COLO668 (cell line): ENCODE measurements at regions not wholly inside any gene's neighbourhood (a gene's known extent, or its start where the extent isn't known, plus 50 kb on each side); places are given as distances from the start of the nearest gene placed in this dataset.

Source experiments
- DNase-seq: peaks from one replicate; lab custom pipeline; 2025; ENCODE audit not compliant: unreplicated experiment; lab: John Stamatoyannopoulos, UW

DNA sequence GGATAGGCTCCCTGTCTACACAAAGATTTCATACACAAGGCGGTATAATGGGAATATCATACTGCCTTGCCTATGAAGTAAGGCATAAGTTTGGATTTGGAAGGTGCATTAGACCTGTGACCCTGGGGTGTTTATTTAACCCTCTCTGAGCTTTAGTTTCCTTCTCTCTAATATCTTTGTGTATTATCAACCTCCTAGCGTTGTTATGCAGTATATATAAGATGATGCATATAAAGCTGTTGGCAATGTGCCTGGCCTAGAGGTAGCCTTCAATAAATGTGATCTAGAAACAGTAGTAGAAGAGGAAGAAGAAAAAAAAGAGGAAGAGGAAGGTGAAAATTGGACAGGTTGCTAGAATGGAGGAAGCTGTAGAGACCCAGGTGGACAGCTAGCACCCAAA is 311.6 kb upstream of the CLINT1 start:
- DNase-seq: no peak

DNA sequence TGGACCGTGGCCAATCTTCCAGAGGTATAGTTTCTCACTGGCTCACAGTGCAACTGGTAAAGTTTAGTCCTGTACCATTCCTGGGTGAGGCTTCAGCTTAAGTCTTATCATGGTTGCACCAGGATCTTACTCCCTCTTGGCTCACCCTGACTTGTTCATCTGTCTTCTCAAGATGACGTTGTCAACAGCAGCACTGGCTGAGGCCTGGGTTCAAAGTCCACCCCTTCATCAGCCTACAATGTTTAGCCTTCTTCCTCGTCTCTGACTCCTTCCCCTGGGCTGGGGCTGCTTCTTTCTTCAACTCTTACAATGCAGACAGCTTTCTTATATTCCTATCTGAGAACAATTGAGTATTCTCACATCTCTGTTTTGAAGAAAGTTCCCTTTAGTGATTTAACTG is 311.1 kb upstream of the CLINT1 start:
- DNase-seq: no peak

DNA sequence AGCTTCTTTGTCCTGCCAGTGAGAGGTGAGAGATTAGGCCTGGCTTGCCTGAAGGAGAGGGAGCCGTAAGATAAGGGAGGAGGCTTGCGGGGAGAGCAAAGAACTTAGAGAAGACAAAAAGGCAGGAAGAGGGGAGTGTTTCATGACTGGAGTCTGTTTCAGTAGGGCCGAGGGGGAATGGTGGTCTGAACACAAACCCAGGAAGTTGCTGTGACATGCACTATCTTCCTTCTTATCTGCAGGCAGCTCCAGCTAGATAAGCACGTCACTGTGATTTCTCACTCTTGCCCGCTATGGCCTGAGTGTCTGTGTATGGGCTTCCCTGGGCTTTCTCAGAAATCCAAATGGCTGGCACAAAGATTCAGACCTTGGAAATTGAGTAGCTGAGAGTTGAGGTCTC is 307.5 kb upstream of the CLINT1 start:
- no peak for DNase-seq

DNA sequence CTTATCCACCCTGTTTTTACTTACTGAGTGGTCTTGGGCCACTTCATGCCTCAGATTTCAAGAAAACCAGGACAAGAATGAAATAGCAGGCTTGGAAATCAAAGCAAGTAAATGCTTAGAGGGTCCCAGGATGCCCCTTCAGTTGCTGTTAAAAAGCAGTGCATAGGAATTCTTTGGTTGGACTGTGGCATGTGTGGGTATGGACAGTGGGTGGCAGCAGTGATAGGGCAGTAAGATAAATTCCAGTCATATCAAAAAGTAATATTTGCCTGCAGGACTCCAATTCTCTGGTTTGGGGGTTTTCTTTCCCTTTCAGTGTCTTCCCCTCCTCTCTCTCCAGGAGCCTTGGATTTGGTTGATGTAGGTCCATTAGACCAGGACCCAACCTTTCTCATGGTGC is 306.7 kb upstream of the CLINT1 start:
- no peak for DNase-seq

DNA sequence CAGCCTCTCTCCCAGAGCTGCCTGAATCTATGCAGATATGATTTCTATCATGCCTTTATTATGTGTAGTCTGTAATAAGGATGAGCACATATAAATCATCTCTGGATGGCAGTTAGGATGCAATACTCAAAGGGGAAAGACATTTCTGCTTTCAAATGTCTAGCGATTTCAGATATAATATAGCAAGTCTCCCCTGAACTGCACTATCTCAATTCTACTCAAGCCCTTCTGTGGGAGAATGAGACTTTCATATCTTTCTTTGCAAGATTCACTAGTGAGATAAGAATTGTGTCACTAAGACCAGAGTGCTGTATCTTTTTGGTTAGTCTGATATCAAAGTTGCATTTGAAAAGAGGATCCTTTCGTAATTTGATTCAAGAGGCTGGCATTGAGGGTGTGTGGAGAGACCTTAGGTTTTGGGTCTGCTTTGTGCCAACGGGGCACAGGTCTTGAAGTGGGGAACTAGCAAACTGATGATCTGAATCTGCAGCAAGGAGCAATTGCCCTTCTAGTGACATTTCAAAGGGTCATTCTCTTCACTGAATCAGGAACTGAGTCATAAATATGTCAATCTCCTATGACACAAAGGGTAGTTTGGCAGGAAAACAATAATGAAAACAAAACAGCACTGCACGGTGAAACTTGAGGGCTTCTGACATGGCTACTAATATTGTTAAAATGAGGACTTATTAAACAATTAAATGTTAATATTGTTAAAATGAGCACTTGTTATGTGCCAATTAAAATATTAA is 305.5 kb upstream of the CLINT1 start:
- DNase-seq: no peak

DNA sequence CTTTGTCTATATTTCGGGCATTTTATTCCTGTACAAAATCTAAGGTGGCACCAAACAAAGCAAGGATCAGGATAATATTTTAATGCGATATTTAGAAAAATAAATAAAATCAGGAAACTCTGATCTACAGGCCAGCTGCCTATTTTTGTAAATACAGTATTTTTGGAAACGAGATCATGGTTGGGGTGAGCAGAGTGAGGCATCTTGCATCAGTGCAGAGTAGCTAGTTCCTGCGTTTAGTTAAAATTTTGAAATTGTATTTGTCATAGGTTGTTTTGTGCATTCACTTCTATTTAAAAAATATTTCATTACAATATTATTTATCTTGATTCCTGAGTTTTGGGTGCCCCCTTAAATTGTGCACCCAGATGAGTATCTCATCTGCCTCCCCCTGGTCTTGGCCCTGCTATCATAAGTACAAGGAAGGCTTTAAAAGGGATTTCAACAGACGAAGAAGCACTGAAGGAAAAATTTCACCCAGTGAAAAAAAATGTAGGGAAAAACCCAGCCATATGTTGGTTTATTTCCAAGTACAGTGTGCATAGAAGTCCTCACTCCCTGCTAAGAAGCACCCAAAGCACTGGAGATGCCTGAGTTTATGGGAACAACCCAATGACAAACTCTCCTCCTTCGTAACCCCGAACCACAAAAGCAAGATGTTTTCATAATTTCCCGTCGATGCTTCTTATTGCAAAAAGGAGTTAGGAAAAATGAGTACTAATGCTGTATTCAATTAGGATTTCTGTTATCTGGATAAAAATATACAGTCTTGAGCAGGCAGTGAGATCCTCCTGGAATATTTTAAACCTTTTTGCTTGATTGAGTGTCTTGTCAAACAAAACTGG is 304.7 kb upstream of the CLINT1 start:
- DNase-seq: no peak

DNA sequence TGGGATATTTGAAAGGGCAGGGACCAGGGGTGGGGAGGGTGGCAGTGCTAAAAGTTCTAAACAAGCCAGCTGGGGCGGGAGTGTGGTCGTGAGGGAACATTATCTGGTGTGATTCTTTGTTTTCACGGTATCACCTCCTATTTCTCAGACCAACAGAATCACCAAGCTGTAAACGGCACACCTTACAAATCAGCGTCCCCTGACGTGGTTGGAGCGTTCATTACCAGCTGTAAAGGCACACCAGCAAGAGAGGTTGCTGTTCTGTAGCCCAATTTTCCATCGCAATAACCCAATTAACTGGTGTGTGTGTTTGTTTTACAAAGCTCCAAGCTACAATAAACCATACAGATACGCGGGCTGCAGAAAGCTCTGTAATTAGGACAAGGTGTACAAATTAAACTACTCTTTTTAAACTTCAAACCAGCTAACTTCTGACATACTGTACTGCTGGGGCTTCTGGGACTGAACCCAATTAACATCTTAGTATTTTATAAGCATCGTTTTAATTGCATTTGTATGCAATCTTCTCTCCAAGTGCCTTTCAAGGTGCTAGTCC is 303.6 kb upstream of the CLINT1 start:
- no peak for DNase-seq

DNA sequence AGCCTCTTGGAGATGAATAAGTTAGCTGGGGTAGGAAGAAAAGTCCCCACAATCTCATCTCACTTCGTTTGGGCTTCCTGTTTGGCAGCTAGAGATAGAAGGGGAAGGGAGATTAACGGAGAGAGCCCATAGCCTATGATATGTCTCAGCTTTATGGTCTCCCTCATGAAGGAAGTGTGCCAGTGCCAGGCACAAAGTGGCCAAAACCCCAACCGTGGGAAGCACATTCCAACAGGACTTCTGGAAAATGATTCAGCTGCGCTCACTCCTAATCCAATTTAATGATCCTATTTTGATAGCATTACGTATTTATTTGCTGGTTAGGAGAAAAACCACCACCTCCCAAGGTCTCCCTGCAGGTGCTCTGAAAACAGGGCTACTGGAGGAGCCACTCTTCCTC is 303.1 kb upstream of the CLINT1 start:
- no peak for DNase-seq

DNA sequence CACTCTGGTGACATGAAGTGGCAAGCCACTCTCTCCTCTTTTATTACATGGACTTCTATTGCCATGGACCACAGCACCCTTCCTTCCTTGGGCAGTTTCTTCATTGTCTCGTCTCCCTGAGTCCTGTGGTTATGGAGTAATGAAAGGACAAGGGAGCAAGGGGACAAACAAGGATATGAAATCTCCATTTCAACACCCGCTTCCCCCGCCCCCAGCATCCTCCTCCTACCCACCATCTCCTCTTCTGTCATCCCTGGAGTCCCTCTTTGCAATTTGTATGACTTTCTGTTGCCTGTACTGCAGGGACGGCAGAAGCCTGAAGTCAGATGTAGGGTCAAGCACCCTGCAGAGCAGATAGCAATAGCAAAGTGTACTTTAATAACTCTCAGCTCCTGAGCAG is 300.7 kb upstream of the CLINT1 start:
- no peak for DNase-seq

DNA sequence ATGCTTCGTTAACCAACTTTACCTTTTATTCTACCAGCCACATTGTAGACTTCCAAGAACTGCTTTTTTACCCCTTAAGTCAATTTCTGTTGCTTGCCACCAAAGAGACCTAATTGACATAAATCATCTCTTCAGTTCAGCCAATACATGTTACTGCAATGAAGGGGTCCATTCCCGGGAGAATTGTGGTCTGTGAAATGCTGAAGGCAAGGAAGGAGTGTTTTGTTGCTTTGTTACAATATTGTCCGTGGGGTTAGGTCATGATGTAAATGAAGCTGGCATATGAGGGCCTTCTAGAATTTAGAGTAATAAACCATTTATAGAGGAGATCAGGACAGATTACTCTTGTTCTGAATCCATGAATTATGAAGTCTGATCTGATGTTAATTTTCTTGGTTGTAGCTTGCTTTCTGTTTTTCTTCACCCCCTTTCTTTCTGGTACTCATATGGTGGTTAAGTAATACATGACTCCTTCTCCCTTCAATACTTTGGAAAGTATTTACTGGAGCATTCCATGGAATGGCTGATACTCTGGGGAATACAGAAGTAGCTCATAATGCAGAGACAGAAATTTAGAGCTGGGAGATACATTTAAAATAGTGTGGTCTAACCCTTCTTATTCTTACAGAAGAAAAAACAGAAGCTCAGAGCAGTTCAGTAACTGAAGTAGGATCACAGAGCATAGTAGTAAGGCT is 297.0 kb upstream of the CLINT1 start:
- DNase-seq: no peak

DNA sequence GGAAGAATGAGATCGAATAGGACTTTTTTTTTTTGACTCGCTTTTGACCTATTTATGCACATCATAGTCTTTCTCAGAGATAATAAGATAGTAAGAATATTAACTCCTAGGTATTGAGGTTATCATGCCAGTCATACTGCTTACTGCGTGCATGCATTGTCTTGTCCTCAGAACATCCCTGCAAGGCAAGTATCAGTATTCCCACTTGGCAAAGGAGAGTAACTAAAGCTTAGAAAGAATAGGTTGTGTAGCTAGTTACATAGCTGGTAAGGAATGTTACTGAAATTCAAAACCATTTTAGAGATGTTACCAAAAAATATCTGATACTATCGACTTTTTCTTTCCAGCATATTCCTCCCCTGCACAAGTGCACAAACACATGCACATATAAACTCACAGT is 296.1 kb upstream of the CLINT1 start:
- no peak for DNase-seq

DNA sequence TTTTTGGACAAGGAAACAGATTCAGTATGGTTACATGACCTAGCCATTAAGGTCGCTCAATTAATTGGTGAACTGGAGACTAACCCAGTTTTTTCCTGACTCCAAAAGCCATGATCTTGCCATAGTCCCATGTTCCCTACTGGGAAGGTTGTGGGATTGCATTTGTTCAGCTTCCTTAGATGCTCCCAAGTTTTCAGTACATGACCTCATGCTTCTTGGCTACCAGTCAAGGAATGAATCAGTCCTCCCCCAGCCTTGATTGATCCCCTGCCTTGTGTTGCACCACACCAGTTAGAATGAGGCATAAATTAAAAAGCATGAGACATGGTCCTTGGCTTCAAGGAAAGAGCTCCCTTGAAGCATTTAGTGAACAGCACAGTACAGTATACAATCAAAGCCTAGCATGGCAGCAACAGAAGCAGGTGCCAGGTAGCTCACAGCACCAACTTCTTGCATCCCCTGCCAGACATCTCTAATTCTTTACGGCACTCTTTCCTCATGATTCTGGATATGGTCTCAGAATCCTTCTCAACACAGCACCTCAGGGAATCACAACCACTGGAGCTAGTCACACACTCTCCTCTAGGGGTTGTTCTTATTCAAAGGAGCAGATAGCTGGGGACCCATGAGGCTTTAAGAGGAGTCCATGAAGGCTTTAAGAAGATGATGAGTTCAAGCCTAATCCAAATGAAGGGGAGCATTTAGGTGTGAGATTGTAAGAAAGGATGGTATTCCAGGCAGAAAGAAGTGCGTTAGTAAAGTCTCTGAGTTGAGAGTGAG is 295.5 kb upstream of the CLINT1 start:
- DNase-seq: no peak

DNA sequence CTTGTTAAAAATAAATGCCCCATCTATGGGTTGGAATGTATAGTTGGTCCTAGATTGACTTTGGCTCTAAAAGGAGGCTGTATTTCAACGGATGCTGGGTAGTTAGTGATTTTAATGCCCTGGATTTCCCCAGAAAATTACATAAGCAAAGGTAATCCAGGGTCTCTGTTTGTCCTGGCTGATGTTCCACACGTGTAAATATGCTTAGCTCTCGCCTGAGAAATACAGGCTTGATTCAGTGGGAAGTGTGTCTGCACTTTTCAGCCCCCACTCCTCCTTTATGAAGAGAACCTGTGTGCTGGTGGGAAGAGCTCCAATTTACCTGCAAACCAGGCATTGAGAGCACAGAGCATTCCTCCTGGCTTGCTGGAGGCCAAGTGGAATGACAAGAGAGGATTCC is 294.6 kb upstream of the CLINT1 start:
- DNase-seq: no peak

DNA sequence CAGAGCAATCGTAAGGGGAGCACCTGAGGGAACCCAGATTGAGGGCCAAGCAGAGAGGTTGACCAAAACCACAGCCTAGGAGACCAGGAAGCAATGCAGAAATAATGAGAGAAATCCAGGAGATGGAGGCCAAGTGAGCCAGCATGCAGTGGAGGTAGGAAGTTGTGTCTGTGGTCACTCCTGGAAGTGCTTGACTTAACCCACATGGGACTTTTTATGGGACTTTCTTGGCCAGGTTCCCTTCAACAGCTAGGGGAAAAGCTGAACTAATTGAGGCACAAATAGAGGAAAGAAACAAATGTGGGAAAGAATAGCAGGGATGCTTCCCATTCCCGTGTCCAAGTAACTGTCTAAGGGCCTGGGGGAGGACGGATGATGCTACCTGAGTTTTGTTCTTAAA is 293.2 kb upstream of the CLINT1 start:
- no peak for DNase-seq

DNA sequence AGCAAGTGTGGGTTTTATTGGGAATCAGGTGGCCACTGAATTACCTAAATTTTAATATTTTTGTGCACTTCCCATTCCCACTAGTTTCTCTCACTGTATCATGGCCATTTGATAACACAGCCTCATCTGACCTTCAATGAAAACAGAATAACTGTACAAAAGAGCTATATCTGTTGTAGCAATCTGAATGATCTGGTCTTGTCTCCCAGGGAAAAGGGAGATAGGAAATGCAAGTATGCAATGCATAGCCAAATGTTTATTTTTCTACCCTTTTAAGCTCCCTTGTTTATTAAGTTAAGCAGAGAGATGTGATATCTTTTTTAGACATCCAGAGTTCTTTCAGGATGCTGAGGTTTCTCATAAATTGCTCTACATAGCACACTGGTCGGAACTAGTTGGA is 288.3 kb upstream of the CLINT1 start:
- no peak for DNase-seq

DNA sequence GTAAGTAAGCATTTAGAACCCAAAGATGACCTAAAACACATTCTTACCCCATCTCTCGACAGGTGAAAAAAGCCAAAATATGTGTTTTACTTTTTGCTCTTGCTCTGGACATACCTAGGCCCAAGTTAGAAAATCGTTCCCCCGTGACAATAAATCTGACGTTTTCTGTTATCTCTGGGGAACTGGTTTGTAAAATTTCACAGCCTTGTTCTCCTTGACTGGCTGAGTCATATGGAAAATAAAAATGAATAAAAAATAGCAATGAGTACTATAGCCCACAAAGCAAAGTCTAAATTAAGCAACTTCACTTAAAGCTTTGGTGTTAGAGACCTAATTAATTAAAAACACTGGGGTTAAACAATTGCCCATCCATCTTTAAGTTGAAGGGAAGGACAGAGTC is 286.9 kb upstream of the CLINT1 start:
- DNase-seq: no peak

DNA sequence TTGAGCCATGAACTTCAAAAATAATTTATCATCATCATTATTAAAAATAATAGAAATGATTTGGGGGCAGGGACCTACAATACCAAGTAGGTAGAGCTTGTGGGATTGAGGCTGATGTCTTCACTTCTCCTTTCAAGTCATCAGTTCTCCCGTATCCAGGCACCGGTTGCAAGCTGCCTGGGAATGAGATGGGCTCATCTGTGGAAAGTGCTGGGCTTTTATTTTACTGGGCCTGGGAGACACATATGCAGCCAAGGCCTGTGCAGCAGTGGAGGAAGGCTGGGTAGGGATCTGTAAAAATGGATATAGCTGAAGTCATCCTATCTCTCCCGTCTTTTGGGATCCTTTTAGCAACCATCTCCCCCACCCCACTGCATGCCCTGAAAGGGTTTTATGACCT is 284.1 kb upstream of the CLINT1 start:
- DNase-seq: no peak

DNA sequence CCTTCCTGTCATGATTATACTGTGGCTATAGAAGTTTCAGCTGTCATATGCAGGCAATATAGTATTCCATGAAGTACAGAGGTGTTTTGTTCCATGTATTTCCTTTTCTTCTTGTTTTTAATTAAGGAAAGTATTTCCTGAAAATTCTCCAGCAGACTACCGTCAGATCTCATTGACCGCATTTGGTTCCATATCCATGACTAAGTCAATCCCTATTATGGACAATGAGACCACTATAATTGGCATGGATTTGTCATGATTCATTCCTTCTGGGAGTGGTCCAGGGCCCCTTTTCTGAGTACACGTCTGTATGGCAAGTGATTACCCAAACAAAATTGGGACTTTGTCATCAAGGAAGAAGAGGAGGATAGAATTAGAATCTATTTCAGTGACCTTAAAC is 283.2 kb upstream of the CLINT1 start:
- DNase-seq: no peak

DNA sequence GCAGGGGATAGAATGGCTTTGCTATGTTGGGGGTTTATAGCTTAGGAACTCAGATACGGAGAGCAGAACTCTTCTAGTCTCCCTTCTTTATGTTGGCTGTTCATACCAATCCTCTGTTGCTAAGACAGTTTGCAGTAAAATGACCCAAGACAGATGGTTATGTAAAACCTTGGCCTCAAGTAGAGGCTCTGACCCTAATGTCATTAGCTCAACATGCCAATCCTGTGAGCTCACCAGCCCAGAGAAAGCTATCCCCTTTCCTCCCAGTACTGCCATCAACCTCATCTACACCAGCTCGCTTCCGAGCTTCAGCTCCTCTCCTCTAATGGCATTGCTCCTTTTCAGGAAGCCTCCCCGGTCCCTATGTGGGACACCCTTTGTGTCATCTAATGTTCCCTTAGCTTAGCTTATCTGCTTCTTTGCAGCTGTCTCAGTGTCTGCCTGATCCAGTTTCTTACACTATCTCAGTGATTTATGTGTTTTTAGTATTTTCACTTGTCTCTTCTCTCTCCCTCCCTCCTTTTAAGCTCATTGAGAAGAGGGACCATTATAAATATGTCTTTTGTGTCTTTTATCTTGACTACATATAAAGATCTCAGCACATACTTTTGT is 281.3 kb upstream of the CLINT1 start:
- DNase-seq: no peak

DNA sequence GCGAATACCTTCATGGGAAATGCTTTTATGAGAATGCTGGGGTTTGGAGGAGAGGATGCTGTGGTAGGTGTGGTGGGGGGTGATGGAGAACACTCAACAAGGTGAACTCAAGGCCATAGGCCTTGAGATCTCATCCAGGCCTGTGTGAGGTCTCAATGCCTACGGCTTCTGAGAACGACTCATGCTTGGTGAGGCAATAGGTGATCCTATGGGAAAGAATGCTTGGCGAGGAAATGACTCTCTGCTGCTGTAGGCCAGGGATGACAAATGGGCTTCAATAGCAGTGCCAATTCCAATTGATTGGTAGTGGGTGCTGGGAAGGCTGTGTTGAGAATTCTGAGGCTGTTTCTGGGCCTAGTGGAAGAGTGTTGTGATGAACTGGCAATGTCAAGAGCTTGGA is 280.2 kb upstream of the CLINT1 start:
- DNase-seq: no peak
